Fibroblast of lung (primary cell): ENCODE measurements at regions not wholly inside any gene's neighbourhood (a gene's known extent, or its start where the extent isn't known, plus 50 kb on each side); places are given as distances from the start of the nearest gene placed in this dataset.

ENCODE experiments used
- EZH2 ChIP-seq: IDR thresholded peaks from 2 replicates; pipeline ENCODE4 v1.5.1; 2012; ENCODE audit warnings: low read length, control low read depth, mild to moderate bottlenecking; ENCODE audit errors: missing control alignments
- TF ChIP-seq, protein P1 (sequence below), 2 donors: IDR thresholded peaks in 1 of 2; conservative IDR thresholded peaks in 1 of 2; 1 replicate in 1 of 2; 2 replicates in 1 of 2; pipeline ENCODE4 v1.5.1; 2011 to 2012; ENCODE audit warnings: low read length in 2 of 2, control low read depth in 1 of 2, inconsistent platforms in 1 of 2, low read depth in 1 of 2, mild to moderate bottlenecking in 1 of 2

DNA sequence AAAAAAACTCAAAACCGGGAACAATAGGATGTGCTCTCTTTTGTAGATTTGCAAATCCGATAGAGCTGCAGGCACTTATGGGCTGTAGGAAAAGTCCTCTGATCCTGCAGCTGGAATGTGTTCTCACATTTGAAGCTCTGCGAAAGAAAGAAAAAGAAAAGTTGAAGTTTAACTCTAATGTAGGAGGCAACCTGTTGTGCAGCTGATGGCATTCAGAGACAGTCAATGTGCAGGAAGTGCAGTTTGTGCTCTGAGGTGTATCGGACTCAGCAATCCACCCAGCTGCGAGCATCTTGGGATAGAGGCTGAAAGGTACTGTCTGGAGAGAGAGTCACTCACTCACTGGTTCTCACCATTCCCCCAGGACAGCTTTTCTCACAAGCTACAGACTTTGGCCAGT is 339.2 kb downstream of the AGTPBP1 start:
- TF ChIP-seq, protein P1, sequence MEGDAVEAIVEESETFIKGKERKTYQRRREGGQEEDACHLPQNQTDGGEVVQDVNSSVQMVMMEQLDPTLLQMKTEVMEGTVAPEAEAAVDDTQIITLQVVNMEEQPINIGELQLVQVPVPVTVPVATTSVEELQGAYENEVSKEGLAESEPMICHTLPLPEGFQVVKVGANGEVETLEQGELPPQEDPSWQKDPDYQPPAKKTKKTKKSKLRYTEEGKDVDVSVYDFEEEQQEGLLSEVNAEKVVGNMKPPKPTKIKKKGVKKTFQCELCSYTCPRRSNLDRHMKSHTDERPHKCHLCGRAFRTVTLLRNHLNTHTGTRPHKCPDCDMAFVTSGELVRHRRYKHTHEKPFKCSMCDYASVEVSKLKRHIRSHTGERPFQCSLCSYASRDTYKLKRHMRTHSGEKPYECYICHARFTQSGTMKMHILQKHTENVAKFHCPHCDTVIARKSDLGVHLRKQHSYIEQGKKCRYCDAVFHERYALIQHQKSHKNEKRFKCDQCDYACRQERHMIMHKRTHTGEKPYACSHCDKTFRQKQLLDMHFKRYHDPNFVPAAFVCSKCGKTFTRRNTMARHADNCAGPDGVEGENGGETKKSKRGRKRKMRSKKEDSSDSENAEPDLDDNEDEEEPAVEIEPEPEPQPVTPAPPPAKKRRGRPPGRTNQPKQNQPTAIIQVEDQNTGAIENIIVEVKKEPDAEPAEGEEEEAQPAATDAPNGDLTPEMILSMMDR (conservative IDR thresholded peaks at IDR 0.05 in 1 of 2, IDR thresholded peaks at IDR 0.05 in 1 of 2; ENCODE audit: low read depth in 1 of 2, low read length in 2 of 2): no peak
- no peak for TF ChIP-seq EZH2
